ENCODE measurements at regions not wholly inside any gene's neighbourhood (a gene's known extent, or its start where the extent isn't known, plus 50 kb on each side); places are given as distances from the start of the nearest gene placed in this dataset.

DNA sequence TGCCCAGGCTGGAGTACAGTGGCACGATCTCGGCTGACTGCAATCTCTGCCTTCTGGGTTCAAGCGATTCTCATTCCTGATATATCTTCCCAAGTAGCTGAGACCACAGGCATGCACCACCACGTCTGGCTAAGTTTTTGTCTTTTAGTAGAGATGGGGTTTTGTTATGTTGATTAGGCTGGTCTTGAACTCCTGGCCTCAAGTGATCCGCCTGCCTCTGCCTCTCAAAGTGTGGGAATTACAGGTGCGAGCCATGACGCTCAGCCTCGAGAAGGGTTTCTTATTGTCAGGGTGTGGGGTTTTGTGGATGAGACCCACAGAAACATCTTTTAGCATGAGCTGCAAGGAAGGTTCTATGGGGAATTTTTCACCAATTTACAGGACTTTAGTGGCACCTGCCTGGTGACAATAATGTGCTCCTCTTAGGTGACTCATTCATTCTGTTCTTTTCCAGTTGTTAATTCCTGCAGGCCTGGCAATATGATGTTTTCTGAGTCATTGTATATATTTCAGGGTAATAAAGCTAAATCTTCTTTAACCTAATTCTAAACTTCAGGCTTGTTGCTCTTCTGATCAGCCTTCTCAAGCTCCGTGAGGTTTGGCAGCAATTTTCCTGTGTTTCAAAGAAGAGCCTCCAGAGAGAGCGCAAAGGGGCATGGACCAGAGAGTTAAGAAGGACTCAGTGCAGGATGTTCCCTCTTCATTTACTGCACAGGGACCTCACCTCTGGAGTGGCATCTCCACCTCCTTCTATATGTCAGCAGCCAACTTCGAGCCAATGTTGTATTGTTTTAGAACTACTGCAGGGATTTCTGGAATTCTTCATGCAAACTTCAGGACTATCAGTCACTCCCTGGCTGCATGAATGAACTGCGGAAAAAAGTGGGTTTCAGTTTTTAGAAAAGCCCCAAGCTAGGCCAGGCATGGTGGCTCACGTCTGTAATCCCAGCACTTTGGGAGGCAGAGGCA, 77.8 kb upstream of the ZNF618 start:
- H3K36me3 Mint-ChIP-seq (ENCODE audit: unreplicated experiment): no peaks in the 10 kb centered on the region

DNA sequence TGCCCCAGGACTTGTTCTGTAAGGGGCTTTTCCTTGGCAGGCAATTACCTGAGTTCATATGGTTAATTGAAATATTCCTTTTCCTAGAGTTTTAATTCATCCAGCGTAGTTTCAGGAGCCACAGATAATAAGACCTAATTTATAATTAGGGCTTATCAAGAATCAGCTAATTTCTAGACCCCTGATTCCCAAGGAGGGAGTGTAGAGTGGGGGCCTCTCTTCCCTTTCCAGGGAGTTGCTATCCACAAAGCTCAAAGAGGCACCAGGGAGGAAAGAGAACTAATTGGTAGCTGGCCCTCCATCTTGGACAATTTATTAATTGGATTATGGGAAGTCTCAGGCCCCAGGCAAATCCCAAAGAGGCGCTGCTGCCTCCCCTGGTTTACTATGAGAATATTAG, 75.8 kb upstream of the ZNF618 start:
- Mint-ChIP-seq H3K4me3 (ENCODE audit: unreplicated experiment) (no peak overlapping the region), H3K9me3 (ENCODE audit: unreplicated experiment) (no peaks in the 10 kb centered on the region), H3K36me3 (ENCODE audit: unreplicated experiment) (no peaks in the 10 kb centered on the region), H3K27ac (ENCODE audit: unreplicated experiment) (no peak overlapping the region), H3K4me1 (ENCODE audit: unreplicated experiment) (no peaks in the 10 kb centered on the region), H3K27me3 (ENCODE audit: unreplicated experiment) (peaks cover 42% of the 10 kb centered on the region)
- TF ChIP-seq, protein P1, sequence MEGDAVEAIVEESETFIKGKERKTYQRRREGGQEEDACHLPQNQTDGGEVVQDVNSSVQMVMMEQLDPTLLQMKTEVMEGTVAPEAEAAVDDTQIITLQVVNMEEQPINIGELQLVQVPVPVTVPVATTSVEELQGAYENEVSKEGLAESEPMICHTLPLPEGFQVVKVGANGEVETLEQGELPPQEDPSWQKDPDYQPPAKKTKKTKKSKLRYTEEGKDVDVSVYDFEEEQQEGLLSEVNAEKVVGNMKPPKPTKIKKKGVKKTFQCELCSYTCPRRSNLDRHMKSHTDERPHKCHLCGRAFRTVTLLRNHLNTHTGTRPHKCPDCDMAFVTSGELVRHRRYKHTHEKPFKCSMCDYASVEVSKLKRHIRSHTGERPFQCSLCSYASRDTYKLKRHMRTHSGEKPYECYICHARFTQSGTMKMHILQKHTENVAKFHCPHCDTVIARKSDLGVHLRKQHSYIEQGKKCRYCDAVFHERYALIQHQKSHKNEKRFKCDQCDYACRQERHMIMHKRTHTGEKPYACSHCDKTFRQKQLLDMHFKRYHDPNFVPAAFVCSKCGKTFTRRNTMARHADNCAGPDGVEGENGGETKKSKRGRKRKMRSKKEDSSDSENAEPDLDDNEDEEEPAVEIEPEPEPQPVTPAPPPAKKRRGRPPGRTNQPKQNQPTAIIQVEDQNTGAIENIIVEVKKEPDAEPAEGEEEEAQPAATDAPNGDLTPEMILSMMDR (IDR thresholded peaks at IDR 0.05): no peak
- no peak for DNase-seq (ENCODE audit: extremely low spot score, unreplicated experiment)

More for the DNA sequence above, 77.8 kb upstream of the ZNF618 start:
- TF ChIP-seq, protein P1 (IDR thresholded peaks at IDR 0.05): no peak
- H3K4me1 Mint-ChIP-seq (ENCODE audit: unreplicated experiment): no peaks in the 10 kb centered on the region
- H3K4me3 Mint-ChIP-seq (ENCODE audit: unreplicated experiment): no peak overlapping the region
- no peak for DNase-seq (ENCODE audit: extremely low spot score, unreplicated experiment)
- peaks cover 41% of the 10 kb centered on the region for H3K27me3 Mint-ChIP-seq (ENCODE audit: unreplicated experiment)
- no peak overlapping the region for H3K27ac Mint-ChIP-seq (ENCODE audit: unreplicated experiment)
- H3K9me3 Mint-ChIP-seq (ENCODE audit: unreplicated experiment): no peaks in the 10 kb centered on the region

DNA sequence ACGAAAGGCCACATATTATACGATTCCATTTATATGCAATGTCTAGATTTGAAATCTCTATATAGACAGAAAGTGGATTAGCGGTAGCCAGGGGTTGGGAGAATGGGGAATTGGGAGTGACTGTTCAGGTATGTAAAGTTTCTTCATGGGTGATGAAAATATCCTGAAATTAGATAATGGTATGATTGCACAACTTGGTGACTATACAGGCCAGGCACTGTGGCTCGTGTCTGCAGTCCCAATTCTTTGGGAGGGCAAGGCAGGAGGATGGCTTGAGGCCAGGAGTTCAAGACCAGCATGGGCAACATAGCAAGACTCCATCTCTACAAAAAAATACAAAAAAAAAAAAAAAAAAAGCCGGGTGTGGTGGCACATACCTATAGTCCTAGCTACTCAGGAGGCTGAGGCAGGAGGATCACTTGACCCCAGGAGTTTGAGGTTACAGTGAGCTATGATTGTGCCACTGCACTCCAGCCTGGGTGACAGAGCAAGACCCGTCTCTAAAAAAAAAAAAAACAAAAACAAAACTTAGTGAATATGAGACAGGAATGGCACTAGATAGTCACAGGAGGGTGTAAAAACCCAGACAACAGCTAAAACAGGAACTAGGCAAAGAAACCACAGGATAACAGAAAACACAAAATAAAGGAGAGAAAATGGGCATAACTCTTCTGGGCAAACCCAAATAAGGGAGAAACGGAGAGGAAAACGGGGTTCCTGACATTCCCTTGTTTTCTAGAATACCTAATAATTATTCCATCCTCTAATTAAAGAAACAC, 72.1 kb upstream of the ZNF618 start:
- Mint-ChIP-seq H3K27me3 (ENCODE audit: unreplicated experiment) (peaks cover 22% of the 10 kb centered on the region), H3K9me3 (ENCODE audit: unreplicated experiment) (no peaks in the 10 kb centered on the region), H3K27ac (ENCODE audit: unreplicated experiment) (no peak overlapping the region), H3K4me1 (ENCODE audit: unreplicated experiment) (peaks cover 13% of the 10 kb centered on the region), H3K4me3 (ENCODE audit: unreplicated experiment) (no peak overlapping the region), H3K36me3 (ENCODE audit: unreplicated experiment) (no peaks in the 10 kb centered on the region)
- DNase-seq (ENCODE audit: extremely low spot score, unreplicated experiment): no peak
- TF ChIP-seq, protein P1 (IDR thresholded peaks at IDR 0.05): no peak

DNA sequence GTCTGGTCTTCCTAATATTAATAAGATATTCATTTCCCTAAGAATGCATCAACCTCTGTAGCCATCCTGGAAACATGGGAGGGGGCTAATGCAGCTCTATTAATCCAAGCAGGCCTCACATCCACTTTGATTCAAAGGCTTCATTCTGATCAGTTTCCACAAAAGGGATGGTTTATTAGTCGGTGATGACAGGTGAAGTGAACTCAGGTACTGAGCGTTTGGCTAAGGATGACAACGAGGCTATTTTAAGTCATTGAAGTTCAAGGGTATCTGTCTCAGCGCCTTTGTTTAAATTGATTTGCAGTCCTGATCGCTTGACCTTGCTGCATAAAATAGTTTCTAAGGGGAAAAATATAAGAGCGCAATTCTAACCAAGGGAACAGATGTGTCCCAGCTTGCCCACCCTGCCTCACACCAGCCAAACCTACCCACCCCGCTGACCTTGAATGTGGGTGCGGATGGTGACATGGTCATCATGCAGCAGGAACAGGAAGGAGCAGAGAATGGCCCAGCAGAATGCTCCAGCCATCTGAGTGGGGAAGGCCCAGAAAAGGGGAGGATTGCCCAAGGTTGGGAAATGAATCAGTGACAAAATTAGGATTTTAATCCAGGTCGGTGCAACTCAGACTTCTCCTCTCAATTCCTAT, 70.5 kb upstream of the ZNF618 start:
- Mint-ChIP-seq H3K27me3 (ENCODE audit: unreplicated experiment) (peaks cover 26% of the 10 kb centered on the region), H3K36me3 (ENCODE audit: unreplicated experiment) (no peaks in the 10 kb centered on the region), H3K9me3 (ENCODE audit: unreplicated experiment) (no peaks in the 10 kb centered on the region), H3K27ac (ENCODE audit: unreplicated experiment) (no peak overlapping the region), H3K4me3 (ENCODE audit: unreplicated experiment) (no peak overlapping the region), H3K4me1 (ENCODE audit: unreplicated experiment) (peaks cover 13% of the 10 kb centered on the region)
- DNase-seq (ENCODE audit: extremely low spot score, unreplicated experiment): peak; percentile 56
- TF ChIP-seq, protein P1 (IDR thresholded peaks at IDR 0.05): no peak
